SK-N-SH (cell line): ENCODE measurements at regions not wholly inside any gene's neighbourhood (a gene's known extent, or its start where the extent isn't known, plus 50 kb on each side); places are given as distances from the start of the nearest gene placed in this dataset.

Source experiments
- CTCF ChIA-PET: fragments of 300-600, 350-600 bp; formaldehyde crosslinking; extraction: SDS; loops from one replicate; lab custom pipeline; 2021; lab: Yijun Ruan, JAX
- POLR2A ChIA-PET: fragments of 350-600 bp; sonication (Branson Sonifier 250); formaldehyde crosslinking; extraction: SDS; loops from one replicate; lab custom pipeline; 2020; ENCODE audit warnings: antibody characterized with exemption, inconsistent platforms; lab: Yijun Ruan, JAX
- DNase-seq: peaks from one replicate; pipeline ENCODE4 v3.0.0; 2012
- H2AFZ ChIP-seq: fragments of 200-600 bp; sonication (generic); 2 replicates; pipeline ENCODE4 v1.8.1; 2016; ENCODE audit warnings: antibody characterized with exemption, mild to moderate bottlenecking, low read depth
- H3F3A ChIP-seq: fragments of 200-600 bp; sonication (generic); replicated peaks from 2 replicates; pipeline ENCODE3; 2016; ENCODE audit warnings: antibody characterized with exemption, mild to moderate bottlenecking; ENCODE audit not compliant: insufficient read depth
- H3K27ac ChIP-seq, 2 experiments: fragments of 200-500 bp in 1 of 2; fragments of 200-600 bp in 1 of 2; sonication (Bioruptor generic) in 1 of 2; sonication (generic), shearing (Covaris generic) in 1 of 2; 2 replicates each; pipeline versions ENCODE4 v1.5.1 to v1.6.1; 2014 to 2016; ENCODE audit warnings: low read depth in 2 of 2, inconsistent platforms in 1 of 2, low read length in 1 of 2, mild to moderate bottlenecking in 1 of 2, mixed read lengths in 1 of 2
- H3K27me3 ChIP-seq: fragments of 200-600 bp; sonication (generic), shearing (Covaris generic); 2 replicates; pipeline ENCODE4 v1.6.1; 2016; ENCODE audit warnings: mixed run types; ENCODE audit not compliant: insufficient read depth
- H3K36me3 ChIP-seq, 2 experiments: fragments of 200-500 bp in 1 of 2; fragments of 200-600 bp in 1 of 2; sonication (Bioruptor generic) in 1 of 2; sonication (generic) in 1 of 2; replicated peaks in 1 of 2; 2 replicates each; pipeline versions ENCODE3 to v1.5.1; 2014 to 2016; ENCODE audit warnings: low read length in 1 of 2, mild to moderate bottlenecking in 1 of 2; ENCODE audit not compliant: insufficient read depth in 2 of 2, control insufficient read depth in 1 of 2
- H3K4me1 ChIP-seq, 2 experiments: fragments of 200-500 bp in 1 of 2; fragments of 200-600 bp in 1 of 2; sonication (Bioruptor generic) in 1 of 2; sonication (generic), shearing (Covaris generic) in 1 of 2; 2 replicates each; pipeline versions ENCODE4 v1.5.1 to v1.6.1; 2014 to 2016; ENCODE audit warnings: low read depth in 1 of 2, low read length in 1 of 2, mixed run types in 1 of 2; ENCODE audit not compliant: insufficient read depth in 2 of 2, control insufficient read depth in 1 of 2
- H3K4me2 ChIP-seq: fragments of 200-600 bp; sonication (generic), shearing (Covaris generic); 2 replicates; pipeline ENCODE4 v1.6.1; 2017; ENCODE audit warnings: mixed run types
- H3K4me3 ChIP-seq, 2 experiments: fragments of 200-500 bp in 1 of 2; fragments of 200-600 bp in 1 of 2; sonication (Bioruptor generic) in 1 of 2; sonication (generic), shearing (Covaris generic) in 1 of 2; 2 replicates each; pipeline versions ENCODE4 v1.5.1 to v1.8.1; 2014 to 2016; ENCODE audit warnings: low read depth in 2 of 2, inconsistent platforms in 1 of 2, low read length in 1 of 2, mild to moderate bottlenecking in 1 of 2, mixed read lengths in 1 of 2, moderate library complexity in 1 of 2
- H3K79me2 ChIP-seq: fragments of 200-600 bp; sonication (generic); 2 replicates; pipeline ENCODE4 v1.8.1; 2017; ENCODE audit warnings: mild to moderate bottlenecking; ENCODE audit not compliant: insufficient read depth
- H3K9ac ChIP-seq: fragments of 200-600 bp; sonication (generic); 2 replicates; pipeline ENCODE4 v1.6.1; 2017; ENCODE audit warnings: mixed run types
- H3K9me2 ChIP-seq: fragments of 200-600 bp; sonication (generic); 2 replicates; pipeline ENCODE4 v1.6.1; 2017; ENCODE audit warnings: mixed run types
- H3K9me3 ChIP-seq: fragments of 200-600 bp; sonication (generic); 2 replicates; pipeline ENCODE4 v1.6.1; 2017; ENCODE audit warnings: mixed run types, mild to moderate bottlenecking, moderate library complexity
- H4K20me1 ChIP-seq: fragments of 200-600 bp; sonication (generic); 2 replicates; pipeline ENCODE4 v1.6.1; 2017; ENCODE audit warnings: mild to moderate bottlenecking, mixed run types; ENCODE audit not compliant: insufficient read depth
- CHD2 ChIP-seq: fragments of 150-350 bp; IDR thresholded peaks from 2 replicates; pipeline ENCODE4 v1.6.1; 2018; ENCODE audit warnings: low read length; ENCODE audit not compliant: partially characterized antibody
- CTCF ChIP-seq: fragments of 200-600 bp; sonication (generic); IDR thresholded peaks from 2 replicates; pipeline ENCODE4 v1.6.1; 2017; ENCODE audit warnings: antibody characterized with exemption, mild to moderate bottlenecking, moderate library complexity
- ELF1 ChIP-seq: IDR thresholded peaks from 2 replicates; pipeline ENCODE4 v1.4.0; 2012
- EZH2phosphoT487 ChIP-seq: fragments of 200-600 bp; sonication (generic); IDR thresholded peaks from 2 replicates; pipeline ENCODE4 v1.6.1; 2017; ENCODE audit warnings: low read depth, mixed run types, mild to moderate bottlenecking, antibody characterized with exemption, moderate library complexity, borderline replicate concordance
- FOSL2 ChIP-seq: IDR thresholded peaks from 2 replicates; pipeline ENCODE4 v1.4.0; 2012; ENCODE audit warnings: low read depth, mild to moderate bottlenecking, moderate library complexity, borderline replicate concordance
- FOXM1 ChIP-seq: IDR thresholded peaks from 2 replicates; pipeline ENCODE4 v1.4.0; 2012; ENCODE audit warnings: low read depth, mild to moderate bottlenecking
- GATA2 ChIP-seq: sonication (generic); formaldehyde crosslinking; IDR thresholded peaks from 2 replicates; pipeline ENCODE4 v1.5.0; 2020; ENCODE audit warnings: mild to moderate bottlenecking, missing genetic modification reagents
- JUND ChIP-seq: IDR thresholded peaks from 2 replicates; pipeline ENCODE4 v1.4.0; 2012
- NFIC ChIP-seq: IDR thresholded peaks from 2 replicates; pipeline ENCODE4 v1.4.0; 2012; ENCODE audit warnings: borderline replicate concordance
- POLR2AphosphoS5 ChIP-seq: IDR thresholded peaks from 2 replicates; pipeline ENCODE4 v1.6.1; 2012; ENCODE audit warnings: low read depth, low read length
- RCOR1 ChIP-seq: fragments of 150-350 bp; IDR thresholded peaks from 2 replicates; pipeline ENCODE4 v1.6.1; 2017; ENCODE audit warnings: antibody characterized with exemption, low read length
- REST ChIP-seq: IDR thresholded peaks from 2 replicates; pipeline ENCODE4 v1.6.1; 2012; ENCODE audit warnings: mild to moderate bottlenecking, low read depth, low read length, moderate library complexity
- SMC3 ChIP-seq: IDR thresholded peaks from 2 replicates; pipeline ENCODE4 v1.6.1; 2012; ENCODE audit warnings: low read depth, low read length, improper control_type of control experiment
- TCF12 ChIP-seq: IDR thresholded peaks from 2 replicates; pipeline ENCODE4 v1.4.0; 2012
- YY1 ChIP-seq: IDR thresholded peaks from 2 replicates; pipeline ENCODE4 v1.4.0; 2012; ENCODE audit warnings: low read depth, mild to moderate bottlenecking
- ZBTB33 ChIP-seq: IDR thresholded peaks from 2 replicates; pipeline ENCODE4 v1.4.0; 2012; ENCODE audit warnings: low read depth, borderline replicate concordance
- WGBS: methylation state at CpG from one replicate; pipeline ENCODE4 v1.1.6; 2017; ENCODE audit warnings: low lambda C conversion rate; 5-methylcytosine and 5-hydroxymethylcytosine counted together
- TF ChIP-seq, protein P1 (sequence below): fragments of 150-350 bp; IDR thresholded peaks from 2 replicates; pipeline ENCODE4 v1.6.1; 2016; ENCODE audit warnings: mild to moderate bottlenecking, low read depth, low read length
- TF ChIP-seq, protein P2 (sequence below): IDR thresholded peaks from 2 replicates; pipeline ENCODE4; 2012

DNA sequence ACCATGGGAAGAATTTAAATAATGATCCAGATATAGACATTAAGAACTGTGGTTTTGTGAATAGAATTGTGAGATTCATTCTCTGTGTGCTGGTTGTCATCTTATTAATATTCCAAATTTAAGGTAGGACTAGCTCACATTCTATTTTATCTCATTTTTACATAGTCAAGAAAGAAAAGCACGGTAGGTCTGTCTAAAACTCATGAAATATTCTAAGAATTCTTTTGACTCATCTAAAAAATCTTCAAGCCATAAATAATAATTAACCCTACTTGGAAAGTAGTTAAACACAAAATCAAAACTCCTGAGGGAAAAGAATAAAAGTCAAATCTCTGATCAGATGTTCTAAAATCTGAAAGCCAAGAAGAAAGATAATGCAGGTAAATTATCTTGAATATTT is 388.8 kb upstream of the CHAC2 start:
- Histone ChIP-seq H3K9me2 (no peaks in the 10 kb centered on the region), H3K36me3 (no peaks in the 10 kb centered on the region), H3K9ac (no peak overlapping the region), H3K9me3 (no peaks in the 10 kb centered on the region), H4K20me1 (no peaks in the 10 kb centered on the region), H3K27ac (no peak overlapping the region), H3K4me3 (no peak overlapping the region), H3K4me2 (no peak overlapping the region), H3F3A (no peaks in the 10 kb centered on the region), H3K4me1 (no peaks in the 10 kb centered on the region), H3K79me2 (no peaks in the 10 kb centered on the region), H2AFZ (no peak overlapping the region), H3K27me3 (no peaks in the 10 kb centered on the region)
- CTCF ChIA-PET, result no interaction called here
- DNase-seq, result no peak
- TF ChIP-seq YY1, result no peak
- TF ChIP-seq NFIC, result no peak
- TF ChIP-seq FOXM1, result no peak
- no peak for TF ChIP-seq GATA2 (CRISPR knock-in tag)
- TF ChIP-seq, protein P1, sequence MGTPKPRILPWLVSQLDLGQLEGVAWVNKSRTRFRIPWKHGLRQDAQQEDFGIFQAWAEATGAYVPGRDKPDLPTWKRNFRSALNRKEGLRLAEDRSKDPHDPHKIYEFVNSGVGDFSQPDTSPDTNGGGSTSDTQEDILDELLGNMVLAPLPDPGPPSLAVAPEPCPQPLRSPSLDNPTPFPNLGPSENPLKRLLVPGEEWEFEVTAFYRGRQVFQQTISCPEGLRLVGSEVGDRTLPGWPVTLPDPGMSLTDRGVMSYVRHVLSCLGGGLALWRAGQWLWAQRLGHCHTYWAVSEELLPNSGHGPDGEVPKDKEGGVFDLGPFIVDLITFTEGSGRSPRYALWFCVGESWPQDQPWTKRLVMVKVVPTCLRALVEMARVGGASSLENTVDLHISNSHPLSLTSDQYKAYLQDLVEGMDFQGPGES, result no peak
- TF ChIP-seq ELF1, result no peak
- WGBS, result 3% methylated on average over 1 of the region's 1 CpG
- POLR2A ChIA-PET, result no interaction called here

GRCh38 chr2:53373126-53373525 is 394.5 kb upstream of the CHAC2 start:
- Histone ChIP-seq H3K9me3 (no peaks in the 10 kb centered on the region), H3K27me3 (no peaks in the 10 kb centered on the region), H3K9ac (no peak overlapping the region), H3K36me3 (no peaks in the 10 kb centered on the region), H2AFZ (no peak overlapping the region), H3K79me2 (no peaks in the 10 kb centered on the region), H3K27ac (no peak overlapping the region), H3F3A (no peaks in the 10 kb centered on the region), H3K9me2 (no peaks in the 10 kb centered on the region), H3K4me3 (no peak overlapping the region), H3K4me2 (no peak overlapping the region), H4K20me1 (no peaks in the 10 kb centered on the region), H3K4me1 (no peaks in the 10 kb centered on the region)
- WGBS, result 17% methylated on average over 1 of the region's 1 CpG
- no peak for DNase-seq
- ChIA-PET POLR2A (no interaction called here), CTCF (no interaction called here)
- TF ChIP-seq, protein P1, result no peak
- TF ChIP-seq POLR2AphosphoS5 (no peak), CTCF (no peak), REST (no peak), EZH2phosphoT487 (no peak), RCOR1 (no peak), JUND (no peak), SMC3 (no peak), GATA2 (CRISPR knock-in tag) (no peak), CHD2 (no peak), NFIC (no peak), FOSL2 (no peak), ZBTB33 (no peak), TCF12 (no peak)
- TF ChIP-seq, protein P2, sequence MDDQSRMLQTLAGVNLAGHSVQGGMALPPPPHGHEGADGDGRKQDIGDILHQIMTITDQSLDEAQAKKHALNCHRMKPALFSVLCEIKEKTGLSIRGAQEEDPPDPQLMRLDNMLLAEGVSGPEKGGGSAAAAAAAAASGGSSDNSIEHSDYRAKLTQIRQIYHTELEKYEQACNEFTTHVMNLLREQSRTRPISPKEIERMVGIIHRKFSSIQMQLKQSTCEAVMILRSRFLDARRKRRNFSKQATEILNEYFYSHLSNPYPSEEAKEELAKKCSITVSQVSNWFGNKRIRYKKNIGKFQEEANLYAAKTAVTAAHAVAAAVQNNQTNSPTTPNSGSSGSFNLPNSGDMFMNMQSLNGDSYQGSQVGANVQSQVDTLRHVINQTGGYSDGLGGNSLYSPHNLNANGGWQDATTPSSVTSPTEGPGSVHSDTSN, result no peak
